ENCODE measurements at regions not wholly inside any gene's neighbourhood (a gene's known extent, or its start where the extent isn't known, plus 50 kb on each side); places are given as distances from the start of the nearest gene placed in this dataset.

DNA sequence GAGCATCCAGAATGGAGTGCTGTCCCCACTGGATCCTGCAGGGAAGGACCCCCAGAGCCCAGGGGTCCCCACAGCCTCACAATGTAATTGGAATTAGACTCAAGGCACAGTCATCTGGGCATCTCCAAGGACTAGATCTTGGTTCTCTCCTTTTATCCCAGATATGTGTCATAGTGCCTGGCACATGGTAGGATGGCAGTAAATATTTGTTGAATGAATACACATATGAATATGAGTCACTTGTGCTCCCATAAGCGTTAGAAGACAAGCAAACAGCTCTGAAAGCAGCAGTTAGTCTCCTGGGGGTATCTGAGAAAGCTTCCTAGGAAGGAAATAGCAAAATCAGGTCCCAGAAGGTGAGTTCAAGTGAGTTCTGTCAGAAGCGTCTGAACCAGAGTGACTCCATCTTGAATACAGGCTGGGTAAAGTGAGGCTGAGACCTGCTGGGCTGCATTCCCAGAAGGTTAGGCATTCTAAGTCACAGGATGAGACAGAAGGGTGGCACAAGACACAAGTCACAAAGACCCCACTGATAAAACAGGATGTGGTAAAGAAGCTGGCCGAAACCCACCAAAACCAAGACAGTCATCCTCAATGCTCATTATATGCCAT, 234.1 kb upstream of the ID2 start:
- no peak for TF ChIP-seq POLR2AphosphoS5 (IDR thresholded peaks at IDR 0.05)
- TF ChIP-seq POLR2A (IDR thresholded peaks at IDR 0.05): no peak
